ENCODE measurements at regions not wholly inside any gene's neighbourhood (a gene's known extent, or its start where the extent isn't known, plus 50 kb on each side); places are given as distances from the start of the nearest gene placed in this dataset.
"Not testable (repeated sequence)": the region's sequence is repeated elsewhere in the genome, so short reads cannot be mapped to it uniquely, and the experiment has no call there.

DNA sequence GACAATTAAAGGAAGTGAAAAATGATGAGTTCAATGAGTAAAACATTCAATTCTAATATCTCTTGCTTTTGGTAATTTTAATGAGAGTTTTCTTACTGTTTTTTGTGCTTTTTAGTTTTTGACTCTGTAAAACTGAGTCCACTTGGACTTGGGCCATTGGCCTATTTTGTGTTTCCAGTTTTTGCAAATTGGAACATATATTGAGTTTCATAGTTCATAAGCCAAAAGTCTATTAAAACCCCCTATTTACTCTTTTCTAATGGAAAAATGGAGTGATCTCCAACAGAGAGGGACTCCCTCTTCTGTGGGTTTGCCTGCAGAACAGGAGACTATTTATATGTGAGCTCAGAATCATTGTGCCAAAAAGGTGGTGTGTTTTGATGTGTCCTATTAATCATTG lies 219.7 kb upstream of the SPRY2 start:
- no peak for DNase-seq (ENCODE audit: low read depth, low spot score)

GRCh38 chr13:80559944-80560343 lies 219.0 kb upstream of the SPRY2 start:
- no peak for DNase-seq (ENCODE audit: low read depth, low spot score)

DNA sequence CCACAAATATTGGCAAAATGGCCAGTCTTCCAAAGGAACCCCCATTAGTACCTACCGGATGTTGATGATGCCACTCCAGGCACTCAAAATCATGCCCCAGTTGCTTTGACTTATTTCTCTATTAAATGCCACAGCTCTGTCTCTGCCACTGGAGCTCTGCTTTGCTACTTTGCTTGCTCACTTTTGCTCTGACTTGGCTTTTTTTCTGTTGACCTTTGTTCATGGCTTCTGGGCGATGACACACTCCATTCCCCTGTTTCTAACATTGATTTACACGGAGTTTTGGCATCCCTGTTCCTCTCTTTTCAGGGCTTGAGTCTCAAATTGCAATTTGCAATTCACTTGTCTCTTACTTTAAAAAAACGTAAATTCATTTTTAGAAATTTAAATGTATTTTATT lies 217.1 kb upstream of the SPRY2 start:
- no peak for DNase-seq (ENCODE audit: low read depth, low spot score)

DNA sequence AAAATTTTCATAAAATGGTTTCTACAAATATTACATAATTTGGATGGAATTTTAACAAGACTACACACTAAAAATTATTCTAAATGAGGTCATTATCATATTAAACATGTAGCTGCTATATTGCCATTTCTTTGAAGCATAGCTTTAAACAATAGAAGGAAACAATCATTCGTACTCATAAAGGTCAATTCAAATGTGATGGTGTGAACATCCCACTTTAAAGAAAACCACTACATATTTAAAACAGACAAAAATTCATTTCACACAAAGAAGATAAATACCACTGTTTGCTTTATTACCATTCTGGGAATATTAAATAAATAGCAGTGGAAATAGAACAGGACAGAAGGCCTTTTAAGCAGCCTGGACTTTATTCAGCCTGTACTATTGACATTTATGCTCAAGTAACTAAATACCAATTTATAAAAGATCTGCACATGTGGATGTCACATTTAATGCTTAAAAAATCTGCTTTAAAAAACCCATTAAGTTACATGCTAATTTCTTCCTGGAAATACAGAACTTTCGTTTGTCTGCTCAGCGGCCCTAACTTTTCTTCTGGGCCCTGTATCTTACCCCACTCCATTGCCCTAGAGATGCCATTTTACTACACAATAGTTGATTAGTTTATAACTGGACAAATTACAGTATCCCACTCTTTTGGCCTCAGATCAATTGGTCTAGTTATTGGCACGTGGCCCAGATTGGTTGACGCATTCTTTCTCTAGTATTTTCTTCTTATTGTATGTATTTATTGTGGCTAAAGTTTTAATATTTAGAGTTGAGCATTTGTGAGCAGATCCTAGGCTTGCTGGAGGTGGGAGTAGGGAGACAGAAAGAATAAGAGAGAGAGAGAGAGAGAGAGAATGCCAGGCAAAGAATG lies 215.1 kb upstream of the SPRY2 start:
- no peak for DNase-seq (ENCODE audit: low read depth, low spot score)

GRCh38 chr13:80552851-80553440 lies 212.0 kb upstream of the SPRY2 start:
- DNase-seq (ENCODE audit: low read depth, low spot score): no peak

DNA sequence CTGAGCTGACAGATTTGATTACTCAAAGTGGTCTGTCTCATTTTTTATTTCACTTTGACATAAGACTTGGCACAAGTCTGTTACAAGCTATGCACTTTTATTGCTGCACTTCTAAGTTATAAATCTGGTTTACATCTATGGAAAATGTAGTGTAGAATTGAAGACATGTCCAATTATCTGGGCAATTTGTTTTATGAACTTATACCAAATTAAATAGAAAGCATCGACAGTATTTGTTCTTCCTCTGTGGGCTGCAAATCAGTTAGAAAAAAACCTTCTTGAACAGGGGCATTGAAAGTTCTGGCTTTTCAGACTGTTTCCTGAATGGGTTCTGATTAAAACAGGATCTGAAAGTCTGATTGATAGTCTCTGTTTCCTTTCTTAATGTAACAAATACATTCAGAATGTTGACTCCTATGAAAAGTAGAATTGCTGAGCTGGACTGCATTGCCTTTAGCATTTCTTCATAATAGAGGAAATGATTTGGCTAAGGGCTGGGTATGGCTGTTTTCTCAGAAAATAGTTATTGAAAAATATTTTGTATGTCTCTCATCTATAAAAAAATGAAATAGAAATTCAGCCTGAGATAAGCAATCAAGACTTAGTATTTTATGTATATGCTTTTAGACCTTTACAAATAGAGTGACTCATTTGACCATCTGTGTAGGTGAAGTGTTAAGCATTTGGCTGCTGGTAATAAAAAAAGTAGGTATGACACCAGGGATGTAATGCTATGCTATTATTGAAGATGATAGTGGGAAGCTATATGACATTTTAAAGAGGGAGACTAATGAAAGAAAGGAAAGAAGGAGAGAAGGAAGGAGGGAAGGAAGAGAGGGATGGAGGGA lies 210.9 kb upstream of the SPRY2 start:
- no peak for DNase-seq (ENCODE audit: low read depth, low spot score)

DNA sequence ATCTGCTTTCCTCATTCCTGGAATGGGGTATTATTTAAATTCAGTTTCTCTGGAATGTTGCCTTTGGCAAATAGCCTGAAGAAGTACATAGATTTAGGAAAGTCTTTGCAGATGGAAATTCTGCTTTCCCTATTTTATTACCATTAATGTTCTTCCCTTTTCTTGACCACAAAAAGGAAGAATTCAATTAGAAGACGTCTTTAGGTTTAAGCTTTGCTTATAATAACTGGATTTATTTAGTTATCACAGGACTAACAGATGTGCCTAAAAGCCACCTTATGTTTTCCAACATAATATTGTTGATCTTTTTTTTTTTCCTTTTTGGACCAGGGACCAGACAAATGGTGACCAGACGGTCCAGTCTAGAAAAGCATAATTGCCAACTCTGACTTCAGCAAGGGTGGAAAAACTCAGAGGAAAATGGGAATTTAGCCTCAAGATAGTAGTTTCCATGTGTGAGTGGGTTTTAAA lies 210.1 kb upstream of the SPRY2 start:
- no peak for DNase-seq (ENCODE audit: low read depth, low spot score)

GRCh38 chr13:80548915-80549314 lies 208.0 kb upstream of the SPRY2 start:
- DNase-seq (ENCODE audit: low read depth, low spot score): no peak

DNA sequence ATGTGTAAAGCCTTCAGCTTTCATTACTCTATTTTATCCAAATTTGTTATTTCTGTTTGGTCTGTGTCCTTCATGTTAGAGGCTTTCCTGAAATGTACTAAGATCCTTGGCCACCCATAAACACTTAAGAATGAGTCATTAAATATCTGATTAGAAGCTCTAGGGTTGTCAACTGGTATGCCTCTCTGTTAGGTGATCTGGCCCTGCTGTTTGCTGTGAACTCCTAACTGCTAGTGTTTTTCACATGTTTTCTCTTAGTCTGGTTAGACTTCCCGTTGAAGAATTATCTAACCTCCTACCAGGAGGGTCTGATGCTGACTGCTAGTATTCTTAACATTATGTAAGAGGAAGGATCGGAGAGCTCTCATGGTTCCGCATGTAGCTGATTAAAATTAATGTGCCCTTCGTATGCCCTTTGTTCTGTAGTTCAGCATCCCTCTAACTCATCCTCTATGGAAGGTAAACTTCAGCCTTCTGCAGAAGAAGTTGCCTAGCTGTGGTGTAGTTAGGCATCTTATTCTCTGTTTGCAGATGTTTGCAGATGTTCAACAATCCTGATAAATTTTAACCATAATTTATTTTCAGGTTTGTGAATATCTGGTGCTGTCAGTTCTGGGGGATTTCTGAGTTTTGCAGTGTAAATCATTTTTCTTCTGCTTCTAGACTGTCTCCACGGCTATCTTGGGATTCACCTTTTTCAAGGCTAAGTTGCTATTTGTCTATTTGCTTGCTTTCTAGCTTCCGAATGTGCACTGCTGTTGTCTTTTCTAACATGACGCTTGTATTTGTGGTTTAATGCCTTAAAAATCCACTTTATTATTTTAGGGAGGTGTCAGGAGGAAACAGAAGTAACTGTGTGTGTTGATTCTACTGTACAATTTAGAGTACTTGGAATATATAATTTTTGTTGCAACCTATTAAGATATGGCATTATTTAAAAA lies 207.2 kb upstream of the SPRY2 start:
- no peak for DNase-seq (ENCODE audit: low read depth, low spot score)

- no peak for DNase-seq (ENCODE audit: low read depth, low spot score)
Observed at GRCh38 chr13:80547341-80547740, 206.4 kb upstream of the SPRY2 start.

- DNase-seq (ENCODE audit: low read depth, low spot score): no peak
Observed at GRCh38 chr13:80533175-80533574, 192.2 kb upstream of the SPRY2 start.

GRCh38 chr13:80530902-80531301 lies 190.0 kb upstream of the SPRY2 start:
- DNase-seq (ENCODE audit: low read depth, low spot score): no peak

GRCh38 chr13:80530191-80530590 lies 189.3 kb upstream of the SPRY2 start:
- DNase-seq (ENCODE audit: low read depth, low spot score): no peak

DNA sequence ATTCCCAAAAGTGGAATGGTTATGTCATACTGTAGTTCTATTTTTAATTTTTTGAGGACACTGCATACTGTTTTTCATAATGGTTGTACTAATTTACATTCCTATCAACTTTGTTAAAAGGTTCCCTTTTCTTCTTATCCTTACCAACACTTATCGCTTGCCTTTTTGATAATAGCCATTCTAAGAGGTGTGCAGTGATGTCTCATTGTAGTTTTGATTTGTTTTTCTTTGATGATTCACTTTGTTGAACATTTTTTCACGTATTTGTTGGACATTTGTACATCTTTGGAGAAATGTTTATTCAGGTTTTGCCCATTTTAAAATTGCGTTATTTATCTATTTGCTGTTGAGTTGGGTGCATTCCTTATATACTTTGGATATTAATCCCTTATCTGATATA lies 188.8 kb upstream of the SPRY2 start:
- peak; percentile 21 for DNase-seq (ENCODE audit: low read depth, low spot score)

DNA sequence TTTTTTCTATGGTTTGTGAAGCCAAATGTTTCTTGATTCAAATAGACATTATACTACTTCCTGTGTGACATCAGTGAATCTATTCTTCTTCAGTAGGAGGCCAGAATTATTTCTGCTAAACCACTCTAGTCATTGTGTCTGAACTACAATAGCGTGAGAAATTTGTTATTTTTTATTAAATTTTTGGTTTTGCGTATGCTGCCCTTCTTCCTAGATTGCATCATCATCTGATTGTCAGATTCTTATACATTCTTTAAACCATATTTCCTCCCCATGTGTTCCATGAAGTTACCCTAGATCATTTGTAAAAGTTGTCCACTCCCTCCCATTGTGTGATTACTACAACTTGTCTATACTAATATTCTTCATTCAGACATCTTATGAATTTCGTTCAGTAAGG lies 187.8 kb upstream of the SPRY2 start:
- no peak for DNase-seq (ENCODE audit: low read depth, low spot score)

DNA sequence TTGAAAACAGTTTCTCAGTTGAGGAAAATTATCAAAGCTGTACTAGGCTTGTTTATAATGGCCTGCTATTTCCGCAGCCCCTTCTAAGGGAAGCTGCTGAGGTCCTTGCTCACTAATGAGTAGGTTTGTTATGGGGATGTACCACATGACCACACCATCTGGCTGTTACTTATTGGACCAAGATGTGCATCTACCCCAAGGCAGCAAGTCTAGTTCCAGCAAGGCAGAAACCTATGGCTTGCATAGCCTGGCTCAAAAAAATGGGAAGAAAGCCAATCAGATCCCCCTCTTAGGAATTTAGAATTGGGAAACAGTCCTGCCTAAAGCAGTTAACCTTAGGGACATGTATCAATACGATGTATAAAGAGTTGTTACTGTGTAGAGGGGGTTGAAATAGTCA lies 186.5 kb upstream of the SPRY2 start:
- no peak for DNase-seq (ENCODE audit: low read depth, low spot score)

DNA sequence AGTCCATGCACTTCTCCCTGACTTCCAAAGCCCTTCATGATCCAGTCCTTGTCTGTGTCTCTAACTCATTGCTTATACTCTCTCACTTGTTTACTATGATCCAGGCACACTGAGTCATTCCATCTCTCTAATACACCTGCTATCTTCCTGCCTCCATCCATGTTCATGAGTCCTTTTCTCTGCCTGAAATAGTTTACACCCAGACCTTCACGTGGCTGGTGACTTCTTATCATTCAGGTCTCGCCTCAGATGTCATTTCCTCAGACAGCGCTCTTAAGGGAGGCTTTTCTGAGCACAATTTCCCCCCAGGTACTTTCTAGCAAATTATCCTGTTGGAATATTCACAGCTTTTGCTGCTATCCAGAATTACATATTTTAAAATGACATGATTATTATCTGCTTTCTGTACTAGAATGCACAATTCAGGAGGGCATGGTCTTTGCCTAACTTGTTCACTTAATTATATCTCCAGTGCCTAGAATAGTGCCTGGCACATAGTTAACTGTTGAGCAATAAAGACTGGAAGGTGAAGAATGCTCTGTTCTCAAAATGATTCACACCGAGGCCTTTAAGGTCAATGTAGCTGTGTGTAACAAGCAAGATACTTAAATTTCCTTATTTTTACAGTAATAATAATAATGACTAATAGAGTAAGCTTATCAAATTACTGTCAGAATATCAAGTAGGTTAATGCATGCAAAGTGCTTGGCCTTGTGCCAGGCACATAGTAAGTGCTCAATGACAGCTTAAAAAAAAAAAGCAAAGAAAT lies 183.7 kb upstream of the SPRY2 start:
- DNase-seq (ENCODE audit: low read depth, low spot score): no peak

- DNase-seq (ENCODE audit: low read depth, low spot score): no peak
Observed at GRCh38 chr13:80523134-80523533, 182.2 kb upstream of the SPRY2 start.

DNA sequence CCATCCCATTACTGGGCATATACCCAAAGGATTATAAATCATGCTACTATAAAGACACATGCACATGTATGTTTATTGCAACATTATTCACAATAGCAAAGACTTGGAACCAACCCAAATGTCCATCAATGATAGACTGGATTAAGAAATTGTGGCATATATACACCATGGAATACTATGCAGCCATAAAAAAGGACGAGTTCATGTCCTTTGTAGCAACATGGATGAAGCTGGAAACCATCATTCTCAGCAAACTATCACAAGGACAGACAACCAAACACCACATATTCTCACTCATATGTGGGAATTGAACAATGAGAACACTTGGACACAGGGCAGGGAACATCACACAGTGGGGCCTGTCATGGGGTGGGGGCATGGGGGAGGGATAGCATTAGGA lies 181.5 kb upstream of the SPRY2 start:
- not testable (repeated sequence) for DNase-seq (ENCODE audit: low read depth, low spot score)

- no peak for DNase-seq (ENCODE audit: low read depth, low spot score)
Observed at GRCh38 chr13:80516818-80517348, 176.0 kb upstream of the SPRY2 start.
